Limb (tissue), 2 donors: ENCODE measurements at regions not wholly inside any gene's neighbourhood (a gene's known extent, or its start where the extent isn't known, plus 50 kb on each side); places are given as distances from the start of the nearest gene placed in this dataset.
"Not testable (repeated sequence)": the region's sequence is repeated elsewhere in the genome, so short reads cannot be mapped to it uniquely, and the experiment has no call there.

Source experiments
- DNase-seq, 2 donors: peaks; one replicate each; pipeline ENCODE4 v3.0.0-alpha.2; 2016; ENCODE audit errors: extremely low spot score in 2 of 2

GRCh38 chr12:25615119-25615518, 62.0 kb upstream of the LMNTD1 start:
- no peak for DNase-seq

GRCh38 chr12:25616286-25616685, 63.2 kb upstream of the LMNTD1 start:
- no peak for DNase-seq

GRCh38 chr12:25617991-25618390, 64.9 kb upstream of the LMNTD1 start:
- no peak for DNase-seq

GRCh38 chr12:25623816-25624215, 70.7 kb upstream of the LMNTD1 start:
- no peak for DNase-seq

GRCh38 chr12:25625146-25625545, 72.1 kb upstream of the LMNTD1 start:
- DNase-seq: no peak

GRCh38 chr12:25629341-25629740, 76.3 kb upstream of the LMNTD1 start:
- DNase-seq: no peak

- DNase-seq: not testable (repeated sequence)
These were observed 77.8 kb upstream of the LMNTD1 start for GRCh38 chr12:25630735-25631515.

- DNase-seq: not testable (repeated sequence)
These were observed 80.1 kb upstream of the LMNTD1 start for GRCh38 chr12:25633149-25633548.

GRCh38 chr12:25637752-25638151, 84.7 kb upstream of the LMNTD1 start:
- no peak for DNase-seq

- no peak for DNase-seq
These were observed 86.3 kb upstream of the LMNTD1 start for GRCh38 chr12:25639406-25639805.

GRCh38 chr12:25644979-25645378, 91.9 kb upstream of the LMNTD1 start:
- no peak for DNase-seq

GRCh38 chr12:25645427-25645826, 92.3 kb upstream of the LMNTD1 start:
- DNase-seq: no peak

GRCh38 chr12:25651931-25652330, 98.8 kb upstream of the LMNTD1 start:
- no peak for DNase-seq

GRCh38 chr12:25652371-25652770, 99.3 kb upstream of the LMNTD1 start:
- no peak for DNase-seq

GRCh38 chr12:25653487-25654175, 100.5 kb upstream of the LMNTD1 start:
- DNase-seq: no peak

GRCh38 chr12:25655702-25656101, 102.6 kb upstream of the LMNTD1 start:
- DNase-seq: no peak

GRCh38 chr12:25659621-25660020, 106.5 kb upstream of the LMNTD1 start:
- DNase-seq: no peak

GRCh38 chr12:25670076-25671055, 117.3 kb upstream of the LMNTD1 start:
- DNase-seq: no peak

- no peak for DNase-seq
These were observed 122.7 kb upstream of the LMNTD1 start for GRCh38 chr12:25675808-25676207.

- DNase-seq: no peak
These were observed 124.3 kb upstream of the LMNTD1 start for GRCh38 chr12:25677232-25677937.

GRCh38 chr12:25681580-25681979, 128.5 kb upstream of the LMNTD1 start:
- no peak for DNase-seq
